ENCODE measurements at regions not wholly inside any gene's neighbourhood (a gene's known extent, or its start where the extent isn't known, plus 50 kb on each side); places are given as distances from the start of the nearest gene placed in this dataset.
A peak's percentile ranks its signal among the peaks of the same experiment; 100 is the strongest.
"Not testable (repeated sequence)": the region's sequence is repeated elsewhere in the genome, so short reads cannot be mapped to it uniquely, and the experiment has no call there.

GRCh38 chr12:131223171-131223761 is 269.6 kb downstream of the ADGRD1 start:
- Mint-ChIP-seq H3K36me3 (ENCODE audit: insufficient read depth) (no peaks in the 10 kb centered on the region), H3K4me1 (ENCODE audit: low read depth) (peaks cover 18% of the 10 kb centered on the region), H3K4me3 (ENCODE audit: low read depth) (no peak overlapping the region), H3K27me3 (no peaks in the 10 kb centered on the region), H3K9me3 (ENCODE audit: low read depth) (no peaks in the 10 kb centered on the region), H3K27ac (no peak overlapping the region)
- DNase-seq (ENCODE audit: low spot score, unreplicated experiment), result no peak
- no peak for TF ChIP-seq CTCF (IDR thresholded peaks at IDR 0.05; ENCODE audit: unreplicated experiment)

GRCh38 chr12:131223791-131224225 is 270.1 kb downstream of the ADGRD1 start:
- H3K27me3 Mint-ChIP-seq, result no peaks in the 10 kb centered on the region
- peaks cover under 1% of the 10 kb centered on the region for H3K9me3 Mint-ChIP-seq (ENCODE audit: low read depth)
- H3K4me3 Mint-ChIP-seq (ENCODE audit: low read depth), result no peak overlapping the region
- H3K4me1 Mint-ChIP-seq (ENCODE audit: low read depth), result peaks cover 13% of the 10 kb centered on the region
- H3K27ac Mint-ChIP-seq, result no peak overlapping the region
- no peak for DNase-seq (ENCODE audit: low spot score, unreplicated experiment)
- no peak for TF ChIP-seq CTCF (IDR thresholded peaks at IDR 0.05; ENCODE audit: unreplicated experiment)
- no peaks in the 10 kb centered on the region for H3K36me3 Mint-ChIP-seq (ENCODE audit: insufficient read depth)

GRCh38 chr12:131224226-131225065 is 270.7 kb downstream of the ADGRD1 start:
- H3K9me3 Mint-ChIP-seq (ENCODE audit: low read depth); H3K27me3 Mint-ChIP-seq; H3K27ac Mint-ChIP-seq; DNase-seq (ENCODE audit: low spot score, unreplicated experiment); H3K36me3 Mint-ChIP-seq (ENCODE audit: insufficient read depth); H3K4me3 Mint-ChIP-seq (ENCODE audit: low read depth): not testable (repeated sequence)
- peaks cover 15% of the 10 kb centered on the region for H3K4me1 Mint-ChIP-seq (ENCODE audit: low read depth)

- H3K4me3 Mint-ChIP-seq (ENCODE audit: low read depth); H3K27ac Mint-ChIP-seq; H3K9me3 Mint-ChIP-seq (ENCODE audit: low read depth); H3K36me3 Mint-ChIP-seq (ENCODE audit: insufficient read depth); H3K27me3 Mint-ChIP-seq; DNase-seq (ENCODE audit: low spot score, unreplicated experiment): not testable (repeated sequence)
- peaks cover 19% of the 10 kb centered on the region for H3K4me1 Mint-ChIP-seq (ENCODE audit: low read depth)
Measured at GRCh38 chr12:131225066-131225380, 271.3 kb downstream of the ADGRD1 start.

GRCh38 chr12:131226345-131227265 is 272.9 kb downstream of the ADGRD1 start:
- no peak for DNase-seq (ENCODE audit: low spot score, unreplicated experiment)
- peaks cover 19% of the 10 kb centered on the region for H3K4me1 Mint-ChIP-seq (ENCODE audit: low read depth)
- no peak overlapping the region for H3K4me3 Mint-ChIP-seq (ENCODE audit: low read depth)
- peaks cover 2% of the 10 kb centered on the region for H3K9me3 Mint-ChIP-seq (ENCODE audit: low read depth)
- no peak overlapping the region for H3K27ac Mint-ChIP-seq
- H3K36me3 Mint-ChIP-seq (ENCODE audit: insufficient read depth), result no peaks in the 10 kb centered on the region
- H3K27me3 Mint-ChIP-seq, result peaks cover 6% of the 10 kb centered on the region
- no peak for TF ChIP-seq CTCF (IDR thresholded peaks at IDR 0.05; ENCODE audit: unreplicated experiment)

- not testable (repeated sequence) for H3K9me3 Mint-ChIP-seq (ENCODE audit: low read depth); H3K4me3 Mint-ChIP-seq (ENCODE audit: low read depth); H3K36me3 Mint-ChIP-seq (ENCODE audit: insufficient read depth); DNase-seq (ENCODE audit: low spot score, unreplicated experiment); H3K27ac Mint-ChIP-seq; H3K27me3 Mint-ChIP-seq
- peaks cover 17% of the 10 kb centered on the region for H3K4me1 Mint-ChIP-seq (ENCODE audit: low read depth)
Measured at GRCh38 chr12:131227641-131228040, 273.9 kb downstream of the ADGRD1 start.

- not testable (repeated sequence) for H3K36me3 Mint-ChIP-seq (ENCODE audit: insufficient read depth); H3K27me3 Mint-ChIP-seq; H3K9me3 Mint-ChIP-seq (ENCODE audit: low read depth); H3K4me3 Mint-ChIP-seq (ENCODE audit: low read depth); DNase-seq (ENCODE audit: low spot score, unreplicated experiment)
- H3K27ac Mint-ChIP-seq, result peak overlapping the region; percentile 16
- peaks cover 20% of the 10 kb centered on the region for H3K4me1 Mint-ChIP-seq (ENCODE audit: low read depth)
Measured at GRCh38 chr12:131229079-131229425, 275.3 kb downstream of the ADGRD1 start.
